Jurkat, Clone E6-1 (cell line): ENCODE measurements at regions not wholly inside any gene's neighbourhood (a gene's known extent, or its start where the extent isn't known, plus 50 kb on each side); places are given as distances from the start of the nearest gene placed in this dataset.

Source experiments
- DNase-seq: peaks from one replicate; pipeline ENCODE4 v3.0.0-alpha.2; 2011; ENCODE audit warnings: low read depth, low spot score
- H3K4me3 ChIP-seq: 2 replicates; pipeline ENCODE4 v1.5.1; 2011; ENCODE audit warnings: mild to moderate bottlenecking, low read length, control low read depth, moderate library complexity

- DNase-seq: no peak
Observed at GRCh38 chr19:27906081-27906480, 1306.9 kb downstream of the UQCRFS1 start.

GRCh38 chr19:27905074-27905473, 1307.9 kb downstream of the UQCRFS1 start:
- H3K4me3 ChIP-seq: no peak overlapping the region
- no peak for DNase-seq

More at GRCh38 chr19:27906081-27906480, 1306.9 kb downstream of the UQCRFS1 start:
- no peak overlapping the region for H3K4me3 ChIP-seq

- H3K4me3 ChIP-seq: no peak overlapping the region
- no peak for DNase-seq
Observed at GRCh38 chr19:27901078-27901477, 1311.9 kb downstream of the UQCRFS1 start.

- no peak for DNase-seq
Observed at GRCh38 chr19:27896091-27896490, 1316.9 kb downstream of the UQCRFS1 start.

GRCh38 chr19:27894906-27895754, 1317.8 kb downstream of the UQCRFS1 start:
- DNase-seq: no peak
- H3K4me3 ChIP-seq: no peak overlapping the region

More at GRCh38 chr19:27896091-27896490, 1316.9 kb downstream of the UQCRFS1 start:
- no peak overlapping the region for H3K4me3 ChIP-seq

GRCh38 chr19:27892500-27892899, 1320.5 kb downstream of the UQCRFS1 start:
- no peak for DNase-seq
- H3K4me3 ChIP-seq: no peak overlapping the region

GRCh38 chr19:27891411-27891810, 1321.5 kb downstream of the UQCRFS1 start:
- no peak overlapping the region for H3K4me3 ChIP-seq
- DNase-seq: no peak

- no peak overlapping the region for H3K4me3 ChIP-seq
- no peak for DNase-seq
Observed at GRCh38 chr19:27890696-27891095, 1322.3 kb downstream of the UQCRFS1 start.

- H3K4me3 ChIP-seq: no peak overlapping the region
- DNase-seq: no peak
Observed at GRCh38 chr19:27890206-27890605, 1322.7 kb downstream of the UQCRFS1 start.

- H3K4me3 ChIP-seq: no peak overlapping the region
- no peak for DNase-seq
Observed at GRCh38 chr19:27889156-27889555, 1323.8 kb downstream of the UQCRFS1 start.

GRCh38 chr19:27887946-27888345, 1325.0 kb downstream of the UQCRFS1 start:
- no peak for DNase-seq
- no peak overlapping the region for H3K4me3 ChIP-seq

- no peak for DNase-seq
- H3K4me3 ChIP-seq: no peak overlapping the region
Observed at GRCh38 chr19:27885359-27885758, 1327.6 kb downstream of the UQCRFS1 start.

GRCh38 chr19:27884376-27884775, 1328.6 kb downstream of the UQCRFS1 start:
- H3K4me3 ChIP-seq: no peak overlapping the region
- no peak for DNase-seq

GRCh38 chr19:27881213-27881612, 1331.7 kb downstream of the UQCRFS1 start:
- no peak overlapping the region for H3K4me3 ChIP-seq
- DNase-seq: no peak

- H3K4me3 ChIP-seq: no peak overlapping the region
- DNase-seq: no peak
Observed at GRCh38 chr19:27876976-27877512, 1335.9 kb downstream of the UQCRFS1 start.

GRCh38 chr19:27876489-27876888, 1336.5 kb downstream of the UQCRFS1 start:
- no peak for DNase-seq
- H3K4me3 ChIP-seq: no peak overlapping the region

- no peak overlapping the region for H3K4me3 ChIP-seq
Observed at GRCh38 chr19:27872370-27872769, 1340.6 kb downstream of the UQCRFS1 start.

GRCh38 chr19:27870293-27870692, 1342.7 kb downstream of the UQCRFS1 start:
- no peak overlapping the region for H3K4me3 ChIP-seq
- DNase-seq: no peak

More at GRCh38 chr19:27872370-27872769, 1340.6 kb downstream of the UQCRFS1 start:
- DNase-seq: no peak

GRCh38 chr19:27868007-27868406, 1344.9 kb downstream of the UQCRFS1 start:
- no peak overlapping the region for H3K4me3 ChIP-seq
- no peak for DNase-seq

GRCh38 chr19:27865927-27866777, 1346.8 kb downstream of the UQCRFS1 start:
- no peak overlapping the region for H3K4me3 ChIP-seq
- DNase-seq: no peak
